ELF-1 (cell line): ENCODE measurements at regions not wholly inside any gene's neighbourhood (a gene's known extent, or its start where the extent isn't known, plus 50 kb on each side); places are given as distances from the start of the nearest gene placed in this dataset.
A peak's percentile ranks its signal among the peaks of the same experiment; 100 is the strongest.
"Not testable (repeated sequence)": the region's sequence is repeated elsewhere in the genome, so short reads cannot be mapped to it uniquely, and the experiment has no call there.

ENCODE experiments used
- DNase-seq: peaks from one replicate; pipeline ENCODE4 v3.0.0-alpha.2; 2016; ENCODE audit warnings: low read depth, low spot score

- DNase-seq, result no peak
Measured at GRCh38 chr6:10180138-10181074, 234.5 kb downstream of the TFAP2A start.

GRCh38 chr6:10177704-10178103 lies 237.2 kb downstream of the TFAP2A start:
- DNase-seq, result no peak

GRCh38 chr6:10175362-10175761 lies 239.5 kb downstream of the TFAP2A start:
- DNase-seq, result no peak

- DNase-seq, result no peak
Measured at GRCh38 chr6:10174761-10175160, 240.1 kb downstream of the TFAP2A start.

GRCh38 chr6:10174056-10174455 lies 240.8 kb downstream of the TFAP2A start:
- DNase-seq, result no peak

GRCh38 chr6:10171706-10172105 lies 243.2 kb downstream of the TFAP2A start:
- DNase-seq, result not testable (repeated sequence)

- no peak for DNase-seq
Measured at GRCh38 chr6:10170816-10171215, 244.1 kb downstream of the TFAP2A start.

GRCh38 chr6:10166031-10166430 lies 248.8 kb downstream of the TFAP2A start:
- DNase-seq, result no peak

- DNase-seq, result peak; percentile 78
Measured at GRCh38 chr6:10163203-10163962, 251.5 kb downstream of the TFAP2A start.

GRCh38 chr6:10156875-10157274 lies 258.0 kb downstream of the TFAP2A start:
- DNase-seq, result no peak

- DNase-seq, result no peak
Measured at GRCh38 chr6:10154251-10154650, 260.6 kb downstream of the TFAP2A start.

- no peak for DNase-seq
Measured at GRCh38 chr6:10151144-10151915, 263.5 kb downstream of the TFAP2A start.

- DNase-seq, result no peak
Measured at GRCh38 chr6:10149603-10150002, 265.3 kb downstream of the TFAP2A start.

- DNase-seq, result peak; percentile 40
Measured at GRCh38 chr6:10146715-10147451, 268.0 kb downstream of the TFAP2A start.

GRCh38 chr6:10144772-10145171 lies 270.1 kb downstream of the TFAP2A start:
- no peak for DNase-seq

GRCh38 chr6:10141746-10142443 lies 273.0 kb downstream of the TFAP2A start:
- DNase-seq, result no peak

GRCh38 chr6:10140824-10141223 lies 274.1 kb downstream of the TFAP2A start:
- no peak for DNase-seq

- no peak for DNase-seq
Measured at GRCh38 chr6:10140136-10140535, 274.7 kb downstream of the TFAP2A start.

GRCh38 chr6:10138917-10139316 lies 276.0 kb downstream of the TFAP2A start:
- no peak for DNase-seq

- no peak for DNase-seq
Measured at GRCh38 chr6:10136636-10137035, 278.2 kb downstream of the TFAP2A start.

GRCh38 chr6:10134185-10134584 lies 280.7 kb downstream of the TFAP2A start:
- not testable (repeated sequence) for DNase-seq
